ENCODE measurements at regions not wholly inside any gene's neighbourhood (a gene's known extent, or its start where the extent isn't known, plus 50 kb on each side); places are given as distances from the start of the nearest gene placed in this dataset.
A peak's percentile ranks its signal among the peaks of the same experiment; 100 is the strongest.

DNA sequence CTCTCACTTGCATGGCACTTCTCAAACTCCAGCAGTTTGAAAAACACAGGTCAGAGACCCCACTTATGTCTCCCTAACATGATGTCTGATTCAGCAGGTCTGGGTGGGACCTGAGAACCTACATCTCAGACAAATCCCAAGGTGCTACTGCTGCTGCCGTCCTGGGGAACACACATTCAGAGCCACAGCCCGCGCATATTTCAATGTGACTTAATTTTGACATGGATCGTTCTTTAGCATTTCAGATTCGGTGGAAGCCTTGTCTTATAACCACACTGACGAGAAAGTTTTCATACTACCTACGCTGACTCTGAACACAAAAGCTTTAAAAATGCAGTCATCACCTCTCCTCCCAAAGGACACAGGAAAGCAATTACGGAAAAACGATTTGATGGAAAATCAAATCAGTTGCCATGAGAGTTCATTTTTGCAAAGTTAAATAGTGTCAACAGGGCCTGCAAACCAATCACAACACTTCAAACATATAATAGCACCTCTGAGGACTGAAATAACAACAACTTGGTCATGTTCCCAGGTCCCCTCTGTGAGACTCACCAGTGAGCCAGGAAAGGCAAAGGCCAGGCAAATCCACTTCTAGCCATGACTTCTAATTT, 132.6 kb downstream of the SHANK2 start:
- Histone ChIP-seq H3K36me3 (ENCODE audit: control insufficient read depth, insufficient read depth, low read length) (no peaks in the 10 kb centered on the region), H3K79me1 (ENCODE audit: low read length) (no peaks in the 10 kb centered on the region), H3K4ac (ENCODE audit: low read depth, low read length) (no peak overlapping the region), H4K8ac (ENCODE audit: low read depth, low read length) (no peak overlapping the region), H3K4me3 (ENCODE audit: low read length) (no peak overlapping the region), H4K5ac (ENCODE audit: low read length) (no peak overlapping the region), H2BK15ac (replicated peaks; ENCODE audit: low read depth) (no peak overlapping the region), H3K79me2 (ENCODE audit: control insufficient read depth, insufficient read depth, low read length) (no peaks in the 10 kb centered on the region), H3K27me3 (ENCODE audit: insufficient read depth, low read length, poor library complexity) (no peaks in the 10 kb centered on the region), H2BK120ac (ENCODE audit: low read depth, low read length) (no peak overlapping the region), H2BK5ac (ENCODE audit: low read length) (no peak overlapping the region), H3K23ac (ENCODE audit: low read length) (no peak overlapping the region), H3K9ac (ENCODE audit: low read length) (no peak overlapping the region), H3K18ac (ENCODE audit: low read length) (no peak overlapping the region), H2AK5ac (ENCODE audit: low read length) (no peak overlapping the region), H3K56ac (ENCODE audit: low read length) (no peak overlapping the region), H3K4me1 (ENCODE audit: control insufficient read depth, low read depth, low read length) (no peaks in the 10 kb centered on the region), H3K4me2 (ENCODE audit: low read length) (no peak overlapping the region), H3K27ac (ENCODE audit: low read depth, low read length) (no peak overlapping the region)
- DNase-seq = no peak
- WGBS (ENCODE audit: extremely low coverage, insufficient coverage, low lambda C conversion rate) = no CpG with 5 or more reads among the region's 9 CpGs

DNA sequence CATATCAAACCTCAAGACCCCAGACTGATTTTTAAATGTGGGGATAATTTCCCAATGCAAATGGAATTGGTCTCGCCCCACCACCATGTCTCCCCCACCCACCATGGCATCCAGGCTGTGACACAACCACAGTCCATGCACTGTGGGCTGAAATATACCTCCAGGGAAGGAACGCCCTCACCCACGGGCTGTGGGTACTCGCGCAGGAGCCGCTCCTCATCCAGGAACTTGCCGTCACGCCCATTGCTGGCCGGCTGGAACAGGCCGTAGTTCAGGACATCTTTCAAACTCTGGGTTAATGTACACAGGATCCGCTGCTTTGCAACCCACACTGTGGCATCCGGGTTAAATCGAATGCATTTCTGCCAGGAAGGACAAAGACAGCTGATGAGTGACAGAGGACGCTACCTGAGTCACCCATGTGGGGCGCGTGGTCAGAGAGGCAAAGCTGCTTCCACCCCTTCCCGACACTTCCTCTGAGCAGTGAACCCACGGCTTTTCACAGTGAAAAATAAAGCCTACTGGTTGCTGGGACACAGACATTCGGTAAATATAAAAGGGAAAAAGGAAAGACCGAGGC, 133.6 kb downstream of the SHANK2 start:
- WGBS (ENCODE audit: extremely low coverage, insufficient coverage, low lambda C conversion rate) = no CpG with 5 or more reads among the region's 20 CpGs
- Histone ChIP-seq H2AK5ac (ENCODE audit: low read length) (no peak overlapping the region), H3K79me1 (ENCODE audit: low read length) (no peaks in the 10 kb centered on the region), H4K8ac (ENCODE audit: low read depth, low read length) (no peak overlapping the region), H3K56ac (ENCODE audit: low read length) (no peak overlapping the region), H3K23ac (ENCODE audit: low read length) (no peak overlapping the region), H3K27ac (ENCODE audit: low read depth, low read length) (no peak overlapping the region), H3K79me2 (ENCODE audit: control insufficient read depth, insufficient read depth, low read length) (no peaks in the 10 kb centered on the region), H3K4me2 (ENCODE audit: low read length) (no peak overlapping the region), H3K36me3 (ENCODE audit: control insufficient read depth, insufficient read depth, low read length) (no peaks in the 10 kb centered on the region), H2BK15ac (replicated peaks; ENCODE audit: low read depth) (no peak overlapping the region), H3K18ac (ENCODE audit: low read length) (no peak overlapping the region), H3K4ac (ENCODE audit: low read depth, low read length) (no peak overlapping the region), H3K27me3 (ENCODE audit: insufficient read depth, low read length, poor library complexity) (no peaks in the 10 kb centered on the region), H3K4me1 (ENCODE audit: control insufficient read depth, low read depth, low read length) (no peaks in the 10 kb centered on the region), H3K4me3 (ENCODE audit: low read length) (no peak overlapping the region), H2BK5ac (ENCODE audit: low read length) (no peak overlapping the region), H3K9ac (ENCODE audit: low read length) (no peak overlapping the region), H4K5ac (ENCODE audit: low read length) (no peak overlapping the region), H2BK120ac (ENCODE audit: low read depth, low read length) (no peak overlapping the region)
- DNase-seq = no peak

DNA sequence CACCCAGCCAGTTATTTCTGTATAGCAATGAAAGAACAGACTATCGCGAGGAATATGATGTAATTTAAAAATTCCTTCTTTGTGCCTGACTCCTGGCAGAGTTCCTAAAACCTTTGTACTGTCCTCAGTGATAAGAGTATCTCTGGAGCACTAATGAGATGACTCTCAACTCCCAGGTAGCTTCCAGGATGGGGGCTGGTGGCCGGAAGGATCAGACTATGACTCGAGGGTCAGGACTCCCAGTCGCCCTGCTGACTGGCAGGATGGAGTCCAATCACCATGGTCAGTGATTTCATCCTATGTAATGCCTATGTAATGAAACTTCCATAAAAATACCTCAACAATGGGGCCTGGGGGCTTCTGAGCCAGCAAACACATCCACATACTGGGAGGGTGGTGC, 135.1 kb downstream of the SHANK2 start:
- no peak overlapping the region for H2BK5ac ChIP-seq (ENCODE audit: low read length)
- H3K36me3 ChIP-seq (ENCODE audit: control insufficient read depth, insufficient read depth, low read length) = no peaks in the 10 kb centered on the region
- no peak overlapping the region for H2BK120ac ChIP-seq (ENCODE audit: low read depth, low read length)
- peak; percentile 30 for DNase-seq
- no peak overlapping the region for H3K4ac ChIP-seq (ENCODE audit: low read depth, low read length)
- H3K9ac ChIP-seq (ENCODE audit: low read length) = no peak overlapping the region
- H3K27ac ChIP-seq (ENCODE audit: low read depth, low read length) = no peak overlapping the region
- H3K4me2 ChIP-seq (ENCODE audit: low read length) = no peak overlapping the region
- H3K4me1 ChIP-seq (ENCODE audit: control insufficient read depth, low read depth, low read length) = no peaks in the 10 kb centered on the region
- WGBS (ENCODE audit: extremely low coverage, insufficient coverage, low lambda C conversion rate) = no CpG with 5 or more reads among the region's 5 CpGs
- H2BK15ac ChIP-seq (replicated peaks; ENCODE audit: low read depth) = no peak overlapping the region
- H3K4me3 ChIP-seq (ENCODE audit: low read length) = no peak overlapping the region
- H3K79me2 ChIP-seq (ENCODE audit: control insufficient read depth, insufficient read depth, low read length) = no peaks in the 10 kb centered on the region
- H3K18ac ChIP-seq (ENCODE audit: low read length) = no peak overlapping the region
- H3K27me3 ChIP-seq (ENCODE audit: insufficient read depth, low read length, poor library complexity) = no peaks in the 10 kb centered on the region
- no peaks in the 10 kb centered on the region for H3K79me1 ChIP-seq (ENCODE audit: low read length)
- no peak overlapping the region for H3K23ac ChIP-seq (ENCODE audit: low read length)
- H4K5ac ChIP-seq (ENCODE audit: low read length) = no peak overlapping the region
- no peak overlapping the region for H2AK5ac ChIP-seq (ENCODE audit: low read length)
- H4K8ac ChIP-seq (ENCODE audit: low read depth, low read length) = no peak overlapping the region
- no peak overlapping the region for H3K56ac ChIP-seq (ENCODE audit: low read length)

DNA sequence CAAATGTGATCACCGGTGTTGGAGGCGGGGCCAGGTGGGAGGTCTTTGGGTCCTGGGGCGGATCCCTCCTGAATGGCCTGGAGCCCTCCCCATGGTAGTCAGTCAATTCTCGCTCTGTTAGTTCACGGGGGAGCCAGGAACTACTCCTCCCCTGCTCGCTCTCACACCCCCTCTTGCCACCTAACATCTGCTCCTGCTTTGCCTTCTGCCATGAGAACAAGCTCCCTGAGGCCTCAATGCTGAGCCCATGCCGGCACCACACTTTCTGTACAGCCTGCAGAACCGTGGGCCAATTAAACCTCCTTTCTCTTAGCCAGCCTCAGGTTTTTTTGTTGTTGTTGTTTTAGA, 135.7 kb downstream of the SHANK2 start:
- H3K4me3 ChIP-seq (ENCODE audit: low read length) = no peak overlapping the region
- no peak overlapping the region for H3K27ac ChIP-seq (ENCODE audit: low read depth, low read length)
- no peak overlapping the region for H4K8ac ChIP-seq (ENCODE audit: low read depth, low read length)
- DNase-seq = peak; percentile 11
- H2BK15ac ChIP-seq (replicated peaks; ENCODE audit: low read depth) = no peak overlapping the region
- no peak overlapping the region for H3K4ac ChIP-seq (ENCODE audit: low read depth, low read length)
- no peak overlapping the region for H2BK120ac ChIP-seq (ENCODE audit: low read depth, low read length)
- H4K5ac ChIP-seq (ENCODE audit: low read length) = no peak overlapping the region
- H3K79me1 ChIP-seq (ENCODE audit: low read length) = no peaks in the 10 kb centered on the region
- no peaks in the 10 kb centered on the region for H3K4me1 ChIP-seq (ENCODE audit: control insufficient read depth, low read depth, low read length)
- no peaks in the 10 kb centered on the region for H3K36me3 ChIP-seq (ENCODE audit: control insufficient read depth, insufficient read depth, low read length)
- WGBS (ENCODE audit: extremely low coverage, insufficient coverage, low lambda C conversion rate) = no CpG with 5 or more reads among the region's 8 CpGs
- H3K4me2 ChIP-seq (ENCODE audit: low read length) = no peak overlapping the region
- no peak overlapping the region for H2AK5ac ChIP-seq (ENCODE audit: low read length)
- H2BK5ac ChIP-seq (ENCODE audit: low read length) = no peak overlapping the region
- no peak overlapping the region for H3K18ac ChIP-seq (ENCODE audit: low read length)
- H3K9ac ChIP-seq (ENCODE audit: low read length) = no peak overlapping the region
- H3K79me2 ChIP-seq (ENCODE audit: control insufficient read depth, insufficient read depth, low read length) = no peaks in the 10 kb centered on the region
- no peaks in the 10 kb centered on the region for H3K27me3 ChIP-seq (ENCODE audit: insufficient read depth, low read length, poor library complexity)
- H3K56ac ChIP-seq (ENCODE audit: low read length) = no peak overlapping the region
- no peak overlapping the region for H3K23ac ChIP-seq (ENCODE audit: low read length)

DNA sequence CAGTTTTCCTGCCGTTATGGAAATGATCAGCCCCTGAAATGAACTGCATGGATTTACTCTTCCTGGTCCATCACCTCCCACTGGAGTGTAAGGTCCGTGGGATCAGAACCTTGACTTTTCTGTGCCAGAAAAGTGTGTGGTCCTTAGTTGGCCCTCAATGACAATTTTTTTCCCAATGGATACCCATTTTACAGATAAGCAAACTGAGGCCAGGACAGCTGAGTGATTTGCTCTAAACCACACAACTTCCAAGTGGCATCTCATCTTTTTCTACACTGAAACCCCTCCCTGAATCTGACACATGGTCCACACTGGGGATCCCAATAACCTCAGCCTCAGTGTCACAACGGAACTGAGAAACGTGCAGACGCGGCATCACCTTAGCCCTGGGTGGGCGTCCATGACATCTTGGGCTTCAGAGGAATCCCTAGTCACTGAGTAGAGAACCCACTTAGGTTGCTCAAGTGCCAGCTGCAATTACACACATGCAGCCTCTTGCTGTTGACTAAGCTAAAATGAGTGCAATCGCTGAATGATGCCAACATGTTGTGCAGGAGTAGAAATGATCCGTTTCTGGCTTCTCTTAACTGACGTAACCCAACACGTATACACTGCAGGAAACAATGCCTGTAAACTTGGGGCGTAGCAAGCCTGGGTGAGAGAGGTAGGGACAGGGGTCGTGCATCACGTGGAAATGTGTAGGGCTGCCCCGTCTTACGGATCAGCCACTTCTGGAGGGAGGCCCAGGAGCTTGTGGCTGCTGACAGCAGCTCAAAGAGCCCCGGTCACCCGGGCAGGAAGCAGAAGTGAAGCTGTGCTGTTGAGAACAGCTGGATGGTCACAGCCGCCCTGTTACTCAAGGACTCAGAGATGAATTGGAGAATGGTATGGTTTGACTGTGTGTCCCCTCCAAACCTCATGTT, 136.3 kb downstream of the SHANK2 start:
- H2BK5ac ChIP-seq (ENCODE audit: low read length) = no peak overlapping the region
- no peak overlapping the region for H2AK5ac ChIP-seq (ENCODE audit: low read length)
- no peak overlapping the region for H3K4me2 ChIP-seq (ENCODE audit: low read length)
- no peaks in the 10 kb centered on the region for H3K4me1 ChIP-seq (ENCODE audit: control insufficient read depth, low read depth, low read length)
- H3K18ac ChIP-seq (ENCODE audit: low read length) = no peak overlapping the region
- DNase-seq = no peak
- no peak overlapping the region for H2BK15ac ChIP-seq (replicated peaks; ENCODE audit: low read depth)
- H3K27ac ChIP-seq (ENCODE audit: low read depth, low read length) = no peak overlapping the region
- H3K9ac ChIP-seq (ENCODE audit: low read length) = no peak overlapping the region
- no peak overlapping the region for H4K8ac ChIP-seq (ENCODE audit: low read depth, low read length)
- no CpG with 5 or more reads among the region's 19 CpGs for WGBS (ENCODE audit: extremely low coverage, insufficient coverage, low lambda C conversion rate)
- H3K23ac ChIP-seq (ENCODE audit: low read length) = no peak overlapping the region
- H3K79me2 ChIP-seq (ENCODE audit: control insufficient read depth, insufficient read depth, low read length) = no peaks in the 10 kb centered on the region
- no peaks in the 10 kb centered on the region for H3K36me3 ChIP-seq (ENCODE audit: control insufficient read depth, insufficient read depth, low read length)
- H4K5ac ChIP-seq (ENCODE audit: low read length) = no peak overlapping the region
- H3K56ac ChIP-seq (ENCODE audit: low read length) = no peak overlapping the region
- no peaks in the 10 kb centered on the region for H3K79me1 ChIP-seq (ENCODE audit: low read length)
- no peak overlapping the region for H3K4me3 ChIP-seq (ENCODE audit: low read length)
- no peak overlapping the region for H2BK120ac ChIP-seq (ENCODE audit: low read depth, low read length)
- H3K4ac ChIP-seq (ENCODE audit: low read depth, low read length) = no peak overlapping the region
- H3K27me3 ChIP-seq (ENCODE audit: insufficient read depth, low read length, poor library complexity) = no peaks in the 10 kb centered on the region

All from mesendoderm (in vitro differentiated cells).